ENCODE measurements at regions not wholly inside any gene's neighbourhood (a gene's known extent, or its start where the extent isn't known, plus 50 kb on each side); places are given as distances from the start of the nearest gene placed in this dataset.

GRCh38 chr3:72052841-72053409, 268.0 kb upstream of the PROK2 start:
- no peaks in the 10 kb centered on the region for H4K20me1 ChIP-seq (ENCODE audit: control insufficient read depth, insufficient read depth, insufficient read length)
- H3K23me2 ChIP-seq (ENCODE audit: insufficient read length, low read depth, low read length, poor library complexity, severe bottlenecking): no peaks in the 10 kb centered on the region
- H3K27ac ChIP-seq (ENCODE audit: insufficient read length, low read depth, low read length): no peak overlapping the region
- no peak overlapping the region for H2BK20ac ChIP-seq (ENCODE audit: low read depth, low read length, poor library complexity, severe bottlenecking)
- no peak overlapping the region for H2BK12ac ChIP-seq (ENCODE audit: insufficient read length, low read depth, low read length)
- H3K4me2 ChIP-seq (ENCODE audit: insufficient read depth, insufficient read length, low read length): no peak overlapping the region
- no peak overlapping the region for H2BK120ac ChIP-seq (ENCODE audit: low read depth, low read length, poor library complexity, severe bottlenecking)
- H3K27me3 Mint-ChIP-seq (ENCODE audit: low read depth): no peaks in the 10 kb centered on the region; the same call in 1 of the 2 replicates
- H3K27me3 ChIP-seq (ENCODE audit: insufficient read depth, low read length): 0 out of 2 replicates have a peak, but pooled peaks cover 3% of the 10 kb centered on the region
- H3K9me3 ChIP-seq (ENCODE audit: control insufficient read depth, low read depth, low read length): no peaks in the 10 kb centered on the region
- no peak overlapping the region for H3K4ac ChIP-seq (ENCODE audit: low read depth, low read length)
- no peak overlapping the region for H2BK15ac ChIP-seq (ENCODE audit: low read depth, low read length)
- DNase-seq: no peak
- H3K4me3 Mint-ChIP-seq: no peak overlapping the region
- H3K79me2 ChIP-seq (ENCODE audit: insufficient read depth, low read length): no peaks in the 10 kb centered on the region
- TF ChIP-seq CTCF (conservative IDR thresholded peaks at IDR 0.05): no peak
- H3K4me1 ChIP-seq (ENCODE audit: insufficient read depth, low read length): no peaks in the 10 kb centered on the region
- H4K91ac ChIP-seq (ENCODE audit: insufficient read length, low read depth, low read length): no peak overlapping the region
- H4K8ac ChIP-seq (replicated peaks; ENCODE audit: insufficient read length, low read depth, low read length): no peak overlapping the region
- H2BK5ac ChIP-seq (ENCODE audit: insufficient read length, low read length): no peak overlapping the region
- H3K9me3 Mint-ChIP-seq: no peaks in the 10 kb centered on the region
- H3K9ac ChIP-seq (ENCODE audit: extremely low read depth, insufficient read length, low read length): no peak overlapping the region
- no CpG with 5 or more reads among the region's 8 CpGs for WGBS (ENCODE audit: extremely low coverage, insufficient read length, low lambda C conversion rate)
- peaks cover 4% of the 10 kb centered on the region in 2 experiments; a peak in 2 of 4 replicates for H3K4me1 Mint-ChIP-seq
- H3K27ac Mint-ChIP-seq: no peak overlapping the region
- H2AFZ ChIP-seq (ENCODE audit: low read length): no peak overlapping the region
- no peaks in the 10 kb centered on the region for H3K79me1 ChIP-seq (ENCODE audit: insufficient read depth, low read depth, low read length, poor library complexity, severe bottlenecking)
- H3T11ph ChIP-seq (ENCODE audit: low read length): no peak overlapping the region
- no peak overlapping the region for H3K14ac ChIP-seq (ENCODE audit: insufficient read depth, low read length)
- H4K5ac ChIP-seq (ENCODE audit: insufficient read length, low read depth, low read length): no peak overlapping the region
- no peak overlapping the region for H3K56ac ChIP-seq (ENCODE audit: insufficient read length, low read depth, low read length)
- no peak overlapping the region for H3K18ac ChIP-seq (ENCODE audit: insufficient read length, low read depth, low read length)
- H3K36me3 Mint-ChIP-seq (ENCODE audit: insufficient read depth in 1 of 3, low read depth in 3 of 3): no peaks in the 10 kb centered on the region
- H2AK5ac ChIP-seq (ENCODE audit: insufficient read length, low read length): no peak overlapping the region
- no peak overlapping the region for H3K23ac ChIP-seq (ENCODE audit: insufficient read length, low read depth, low read length)

Data from H9 (cell line).